Esophagus muscularis mucosa (tissue), 4 donors: ENCODE measurements at regions not wholly inside any gene's neighbourhood (a gene's known extent, or its start where the extent isn't known, plus 50 kb on each side); places are given as distances from the start of the nearest gene placed in this dataset.

Source experiments
- EP300 ChIP-seq: sonication (generic); formaldehyde crosslinking; IDR thresholded peaks from one replicate; pipeline ENCODE4 v1.6.1; 2017; ENCODE audit warnings: antibody characterized with exemption
- POLR2A ChIP-seq: fragments of 450-650 bp; IDR thresholded peaks from one replicate; pipeline ENCODE4 v1.6.1; 2017; ENCODE audit warnings: antibody characterized with exemption, moderate library complexity, mild to moderate bottlenecking, low read depth
- TF ChIP-seq, protein P1 (sequence below), 3 experiments: fragments of 200-600 bp in 2 of 3; fragments of 450-650 bp in 1 of 3; sonication (generic) in 2 of 3; IDR thresholded peaks; one replicate each; pipeline ENCODE4 v1.5.1; 2017 to 2019; ENCODE audit warnings: antibody characterized with exemption in 3 of 3, mild to moderate bottlenecking in 2 of 3, moderate library complexity in 1 of 3

DNA sequence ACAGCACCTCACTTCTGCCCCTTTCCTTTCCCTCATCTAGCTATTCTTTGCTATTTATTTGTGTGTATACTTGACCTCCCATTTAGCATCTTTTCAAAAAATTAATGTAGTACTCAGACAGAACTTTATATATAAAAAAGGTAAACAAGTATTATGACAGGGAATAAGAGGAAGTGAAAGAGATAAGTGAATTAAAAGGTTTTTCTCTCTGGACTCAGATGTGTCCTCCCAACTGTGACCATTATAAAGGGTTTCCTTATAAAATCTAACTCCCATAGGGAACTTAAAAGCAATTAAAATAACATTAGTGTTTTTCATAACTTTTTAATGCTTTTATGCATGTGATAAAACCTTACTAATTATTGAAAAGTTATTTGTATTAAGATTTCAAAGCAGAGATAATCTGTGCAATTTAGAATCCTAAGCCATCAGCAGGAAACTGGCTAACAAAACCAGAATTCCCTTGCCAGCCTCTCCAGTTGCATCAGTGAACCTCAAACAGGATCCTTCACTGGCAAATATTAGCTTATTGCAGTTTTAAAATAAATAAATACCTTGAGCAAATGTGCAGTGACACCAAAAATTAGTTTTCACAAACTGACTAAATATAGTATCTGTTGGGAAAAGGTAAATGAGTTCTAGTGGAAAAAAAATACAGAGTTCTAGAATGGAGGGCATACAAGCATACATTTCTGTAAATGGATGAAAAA, 930.7 kb downstream of the BCL11A start:
- TF ChIP-seq, protein P1, sequence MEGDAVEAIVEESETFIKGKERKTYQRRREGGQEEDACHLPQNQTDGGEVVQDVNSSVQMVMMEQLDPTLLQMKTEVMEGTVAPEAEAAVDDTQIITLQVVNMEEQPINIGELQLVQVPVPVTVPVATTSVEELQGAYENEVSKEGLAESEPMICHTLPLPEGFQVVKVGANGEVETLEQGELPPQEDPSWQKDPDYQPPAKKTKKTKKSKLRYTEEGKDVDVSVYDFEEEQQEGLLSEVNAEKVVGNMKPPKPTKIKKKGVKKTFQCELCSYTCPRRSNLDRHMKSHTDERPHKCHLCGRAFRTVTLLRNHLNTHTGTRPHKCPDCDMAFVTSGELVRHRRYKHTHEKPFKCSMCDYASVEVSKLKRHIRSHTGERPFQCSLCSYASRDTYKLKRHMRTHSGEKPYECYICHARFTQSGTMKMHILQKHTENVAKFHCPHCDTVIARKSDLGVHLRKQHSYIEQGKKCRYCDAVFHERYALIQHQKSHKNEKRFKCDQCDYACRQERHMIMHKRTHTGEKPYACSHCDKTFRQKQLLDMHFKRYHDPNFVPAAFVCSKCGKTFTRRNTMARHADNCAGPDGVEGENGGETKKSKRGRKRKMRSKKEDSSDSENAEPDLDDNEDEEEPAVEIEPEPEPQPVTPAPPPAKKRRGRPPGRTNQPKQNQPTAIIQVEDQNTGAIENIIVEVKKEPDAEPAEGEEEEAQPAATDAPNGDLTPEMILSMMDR (IDR thresholded peaks at IDR 0.05): no peak
- TF ChIP-seq EP300 (no peak), POLR2A (no peak)
